ENCODE measurements at regions not wholly inside any gene's neighbourhood (a gene's known extent, or its start where the extent isn't known, plus 50 kb on each side); places are given as distances from the start of the nearest gene placed in this dataset.

DNA sequence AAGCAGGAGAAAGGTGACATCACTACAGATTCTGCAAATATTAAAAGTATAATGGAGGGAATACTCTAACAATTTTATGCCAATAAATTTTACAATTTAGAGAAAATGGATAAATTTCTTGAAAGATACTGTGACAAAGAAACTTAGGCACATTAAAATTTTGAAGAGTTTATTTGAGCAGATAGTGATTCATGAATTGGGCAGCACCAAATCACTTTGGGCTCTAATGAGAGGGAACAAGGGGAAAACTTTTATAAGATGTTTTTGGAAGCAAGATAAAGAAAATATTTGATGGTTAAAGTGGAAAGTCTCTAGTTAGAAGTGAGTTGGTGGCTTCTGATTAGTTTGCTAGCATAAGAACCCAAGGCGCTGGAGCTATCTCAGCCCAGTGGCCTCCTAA, 55.2 kb upstream of the FMN2 start:
- intact Hi-C loops (cut with micrococcal nuclease), result no loop called here
- Mint-ChIP-seq H3K9me3 (no peaks in the 10 kb centered on the region), H3K27ac (no peak overlapping the region), H3K27me3 (no peaks in the 10 kb centered on the region), H3K4me3 (no peak overlapping the region), H3K36me3 (ENCODE audit: low read depth) (no peaks in the 10 kb centered on the region), H3K4me1 (no peaks in the 10 kb centered on the region)
- ChIA-PET POLR2A (no interaction called here), CTCF (no interaction called here)
- no peak for DNase-seq
- no peak for TF ChIP-seq CTCF (IDR thresholded peaks at IDR 0.05)
- ATAC-seq (ENCODE audit: low read depth), result no peak

All from activated B cell treated with CpG ODN at 0.5 μM for 24 hours (primary cell).